GM18907 (cell line): ENCODE measurements at regions not wholly inside any gene's neighbourhood (a gene's known extent, or its start where the extent isn't known, plus 50 kb on each side); places are given as distances from the start of the nearest gene placed in this dataset.
"Not testable (repeated sequence)": the region's sequence is repeated elsewhere in the genome, so short reads cannot be mapped to it uniquely, and the experiment has no call there.

ENCODE experiments used
- ATAC-seq: cut with Tn5 transposase; IDR thresholded peaks from one replicate; pipeline ENCODE4 v1.9.1; 2021; ENCODE audit warnings: mild to moderate bottlenecking, moderate library complexity; ENCODE audit not compliant: unreplicated experiment

DNA sequence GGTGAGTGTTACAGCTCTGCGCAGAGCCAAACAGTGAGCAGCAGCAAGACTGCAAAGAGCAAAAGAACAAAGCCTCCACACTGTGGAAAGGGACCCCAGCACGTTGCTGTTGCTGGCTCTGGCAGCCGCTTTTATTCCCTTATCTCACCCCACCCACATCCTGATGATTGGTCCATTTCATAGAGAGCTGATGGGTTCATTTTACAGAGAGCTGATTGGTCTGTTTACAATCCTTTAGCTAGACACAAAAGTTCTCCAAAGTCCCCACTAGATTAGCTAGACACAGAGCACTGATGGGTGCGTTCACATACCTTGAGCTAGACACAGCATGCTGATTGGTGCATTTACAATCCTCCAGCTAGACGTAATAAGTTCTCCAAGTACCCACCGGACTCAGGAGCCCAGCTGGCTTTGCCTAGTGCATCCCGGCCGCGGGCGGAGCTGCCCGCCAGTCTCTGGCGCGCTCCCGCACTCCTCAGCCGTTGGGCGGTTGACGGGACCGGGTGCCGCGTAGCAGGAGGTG, 291.4 kb upstream of the PRSS16 start:
- ATAC-seq: not testable (repeated sequence)

DNA sequence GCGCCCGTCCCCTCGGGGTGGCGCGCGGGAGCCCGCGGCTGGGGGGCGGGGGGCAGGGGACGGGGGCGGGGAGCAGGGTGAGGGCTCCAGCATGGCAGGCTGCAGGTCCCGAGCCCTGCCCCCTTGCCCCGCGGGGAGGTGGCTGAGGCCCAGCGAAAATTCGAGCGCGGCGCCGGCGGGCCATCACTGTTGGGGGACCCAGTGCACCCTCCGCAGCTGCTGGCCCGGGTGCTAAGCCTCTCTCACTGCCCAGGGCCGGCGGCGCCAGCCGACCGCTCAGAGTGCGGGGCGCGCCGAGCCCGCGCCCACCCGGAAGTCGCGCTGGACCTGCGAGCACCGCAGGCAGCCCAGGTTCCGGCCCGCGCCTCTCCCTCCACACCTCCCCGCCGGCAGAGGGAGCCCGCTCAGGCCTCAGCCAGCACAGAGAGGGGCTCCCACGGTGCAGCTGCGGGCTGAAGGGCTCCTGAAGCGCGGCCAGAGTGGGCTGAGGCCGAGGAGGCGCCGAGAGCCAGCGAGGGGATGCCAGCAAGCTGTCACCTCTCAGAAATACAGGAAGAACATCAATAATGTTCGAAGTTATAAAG, 290.8 kb upstream of the PRSS16 start:
- ATAC-seq: not testable (repeated sequence)

DNA sequence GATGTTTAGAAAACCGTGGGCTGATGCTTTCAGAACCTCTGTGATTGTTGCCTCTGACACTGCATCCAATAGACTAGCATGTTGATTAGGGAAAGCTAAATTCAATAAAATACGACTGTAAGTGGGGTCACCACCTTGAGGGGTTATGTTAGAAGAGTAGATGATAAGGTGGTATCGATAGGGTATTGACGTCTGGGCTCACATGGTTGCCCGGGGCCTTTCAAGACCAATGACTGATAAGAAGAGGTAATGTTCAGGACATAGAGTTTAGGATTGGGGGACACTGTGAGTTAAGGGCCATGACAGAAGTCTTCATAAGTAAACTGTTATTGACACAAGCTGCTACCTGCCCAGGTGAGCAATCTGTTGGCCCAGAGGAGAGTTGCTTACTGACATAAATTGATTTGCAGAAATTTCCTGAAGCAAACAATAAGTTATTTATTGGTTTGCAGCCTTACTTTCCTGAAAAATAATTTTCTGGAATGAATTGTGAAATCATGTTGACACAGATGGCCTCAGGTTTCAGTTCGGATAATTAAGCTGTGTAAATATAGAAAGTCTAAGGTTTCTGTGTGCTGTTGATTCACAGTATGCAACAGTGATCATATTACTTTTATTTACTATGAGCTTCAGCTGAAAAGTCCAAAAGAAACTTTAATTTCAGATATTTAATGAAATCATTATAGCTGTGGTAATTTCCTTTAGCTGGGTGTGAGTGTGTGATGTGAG, 289.9 kb upstream of the PRSS16 start:
- ATAC-seq: not testable (repeated sequence)

DNA sequence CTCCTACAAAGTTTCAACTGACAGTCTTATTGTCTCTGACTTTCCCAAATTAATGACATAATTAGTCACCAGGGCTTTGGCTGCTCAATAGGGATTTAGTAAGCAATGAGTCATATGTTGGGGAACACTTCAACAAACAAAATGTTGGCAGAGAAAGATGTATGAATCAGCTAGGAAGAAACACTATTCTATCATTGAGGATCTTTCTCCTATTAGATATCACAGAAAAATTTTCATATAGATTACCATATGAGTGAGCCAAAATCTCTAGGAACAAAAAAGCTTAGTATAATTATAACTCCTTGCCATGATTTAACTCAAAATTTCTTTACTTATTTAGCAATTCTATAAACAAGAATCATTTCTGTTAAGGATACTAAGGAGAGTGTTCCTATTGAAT, 286.3 kb upstream of the PRSS16 start:
- not testable (repeated sequence) for ATAC-seq

DNA sequence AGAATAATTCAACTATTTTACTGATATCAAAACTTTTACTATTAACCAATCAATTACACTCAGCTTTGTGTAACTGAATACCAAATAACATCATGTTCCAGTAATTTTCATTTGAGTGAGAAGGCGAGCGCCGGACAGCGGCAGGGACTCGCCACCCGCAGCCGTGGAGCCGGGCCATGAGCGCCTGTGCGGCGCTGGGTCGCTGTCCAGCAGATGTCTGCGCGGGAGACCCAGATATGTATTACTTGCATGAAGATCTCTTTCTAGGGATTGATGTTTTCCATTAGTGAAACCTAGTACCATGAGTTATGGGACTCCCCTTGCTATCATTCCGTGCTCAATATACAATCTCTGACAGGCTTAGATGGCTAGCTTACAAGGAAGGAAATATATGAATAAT, 245.1 kb upstream of the PRSS16 start:
- ATAC-seq: no peak

DNA sequence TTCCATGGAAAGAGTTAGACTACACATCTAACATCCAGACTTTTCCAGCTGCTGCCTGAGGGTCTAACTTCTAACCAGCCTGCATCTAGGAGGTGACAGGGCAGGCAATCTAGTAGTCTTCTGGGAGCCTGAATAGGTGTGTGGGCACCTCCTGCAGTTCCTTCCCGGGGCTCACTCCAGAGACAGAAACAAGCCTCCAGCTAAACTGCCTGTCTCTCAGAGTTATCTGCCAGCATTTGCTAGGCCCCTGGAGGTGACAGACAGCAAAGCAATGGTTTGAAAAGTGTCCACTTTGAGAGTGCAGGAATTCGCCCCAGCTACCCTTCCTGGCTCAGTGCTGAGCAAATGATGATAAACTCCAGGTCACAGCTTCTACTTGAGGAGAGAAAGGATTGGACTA, 240.5 kb upstream of the PRSS16 start:
- ATAC-seq: no peak

DNA sequence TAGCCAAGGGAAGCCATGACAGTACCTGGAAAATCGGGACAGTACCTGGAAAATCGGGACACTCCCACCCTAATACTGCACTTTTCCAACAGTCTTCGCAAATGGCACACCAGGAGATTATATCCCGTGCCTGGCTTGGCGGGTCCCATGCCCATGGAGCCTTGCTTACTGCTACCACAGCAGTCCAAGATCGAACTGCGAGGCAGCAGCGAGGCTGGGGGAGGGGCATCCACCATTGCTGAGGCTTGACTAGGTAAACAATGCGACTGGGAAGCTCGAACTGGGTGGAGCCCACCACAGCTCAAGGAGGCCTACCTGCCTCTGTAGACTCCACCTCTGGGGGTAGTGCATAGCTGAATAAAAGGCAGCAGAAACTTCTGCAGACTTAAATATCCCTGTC, 238.9 kb upstream of the PRSS16 start:
- ATAC-seq: not testable (repeated sequence)

DNA sequence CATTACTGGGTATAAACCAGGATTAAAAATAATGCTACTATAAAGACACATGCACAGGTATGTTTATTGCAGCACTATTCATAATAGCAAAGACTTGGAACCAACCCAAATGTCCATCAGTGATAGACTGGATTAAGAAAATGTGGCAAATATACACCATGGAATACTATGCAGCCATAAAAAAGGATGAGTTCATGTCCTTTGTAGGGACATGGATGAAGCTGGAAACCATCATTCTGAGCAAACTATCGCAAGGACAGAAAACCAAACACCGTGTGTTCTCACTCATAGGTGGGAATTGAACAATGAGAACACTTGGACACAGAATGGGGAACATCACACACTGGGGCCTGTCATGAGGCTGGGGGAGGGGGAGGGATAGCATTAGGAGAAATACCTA, 233.4 kb upstream of the PRSS16 start:
- not testable (repeated sequence) for ATAC-seq

DNA sequence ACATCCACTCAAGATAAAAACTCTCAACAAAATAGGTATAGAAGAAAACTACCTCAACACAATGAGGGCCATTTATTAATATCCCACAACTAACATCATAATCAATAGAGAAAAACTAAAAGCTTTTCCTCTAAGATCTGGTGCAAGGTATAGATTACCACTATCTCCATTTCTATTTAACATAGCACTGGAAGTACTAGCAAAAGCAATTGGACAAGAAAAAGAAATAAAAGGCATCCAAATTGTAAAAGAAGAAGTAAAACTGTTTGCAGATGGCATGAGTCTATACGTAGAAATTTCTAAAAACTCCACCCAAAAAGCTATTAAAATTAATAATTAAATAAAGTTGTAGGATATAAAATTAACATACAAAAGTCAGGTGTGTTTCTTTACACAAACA, 230.8 kb upstream of the PRSS16 start:
- ATAC-seq: no peak

DNA sequence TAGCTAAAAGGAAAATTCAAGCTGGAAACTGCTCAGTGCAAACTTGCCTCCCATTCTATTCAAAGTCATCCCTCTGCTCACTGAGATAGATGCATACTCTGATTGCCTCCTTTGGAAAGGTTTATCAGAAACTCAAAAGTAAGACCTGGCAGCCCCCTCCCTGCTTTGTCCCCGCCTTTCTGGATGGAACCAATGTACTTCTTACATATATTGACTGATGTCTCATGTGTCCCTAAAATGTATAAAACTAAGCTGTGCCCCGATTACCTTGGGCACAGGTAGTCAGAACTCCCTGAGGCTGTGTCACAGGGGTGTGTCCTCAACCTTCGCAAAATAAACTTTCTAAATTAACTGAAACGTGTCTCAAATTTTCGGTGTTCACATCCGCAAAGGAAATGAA, 229.1 kb upstream of the PRSS16 start:
- ATAC-seq: not testable (repeated sequence)

DNA sequence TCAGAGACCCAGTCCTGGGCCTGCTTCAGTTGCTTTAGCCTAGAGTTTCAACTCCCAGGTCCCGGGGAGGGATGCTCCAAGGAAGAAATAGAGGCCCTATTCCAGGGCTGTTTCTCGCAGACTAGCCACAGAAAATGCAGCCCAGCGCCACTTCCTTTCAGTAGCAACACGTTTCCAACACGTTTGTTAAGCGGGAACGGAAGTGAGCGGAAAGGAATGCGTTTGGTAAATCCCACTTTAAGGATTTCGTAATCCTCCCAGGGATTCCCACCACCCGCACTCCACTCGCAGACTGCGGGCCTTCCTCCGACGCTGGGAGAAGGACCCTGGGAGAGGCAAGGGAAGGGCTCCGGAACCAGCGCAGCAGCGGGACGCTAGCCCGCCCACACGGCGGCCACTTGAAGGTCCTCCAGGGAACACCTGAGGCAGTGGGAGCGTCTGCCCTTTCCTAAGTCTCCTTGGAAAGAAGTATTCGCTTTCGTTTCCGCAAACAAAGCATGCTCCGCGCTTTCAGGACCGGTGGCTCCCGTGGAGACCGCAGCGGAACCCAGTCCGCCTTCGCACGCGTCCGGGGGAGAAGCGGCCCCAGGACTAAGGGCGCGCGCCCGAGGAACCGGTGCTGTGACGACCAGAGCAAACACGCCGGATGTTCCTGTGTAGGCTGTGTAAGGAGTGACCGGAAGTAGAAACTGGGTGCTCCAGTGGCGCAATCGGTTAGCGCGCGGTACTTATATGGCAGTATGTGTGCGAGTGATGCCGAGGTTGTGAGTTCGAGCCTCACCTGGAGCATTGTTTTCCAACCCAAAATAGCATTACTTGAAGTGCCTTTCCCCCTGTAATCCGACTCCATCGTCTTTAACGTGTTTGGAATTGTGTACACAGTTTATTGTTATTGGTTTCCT, 227.6 kb upstream of the PRSS16 start:
- ATAC-seq: peak; percentile 89

DNA sequence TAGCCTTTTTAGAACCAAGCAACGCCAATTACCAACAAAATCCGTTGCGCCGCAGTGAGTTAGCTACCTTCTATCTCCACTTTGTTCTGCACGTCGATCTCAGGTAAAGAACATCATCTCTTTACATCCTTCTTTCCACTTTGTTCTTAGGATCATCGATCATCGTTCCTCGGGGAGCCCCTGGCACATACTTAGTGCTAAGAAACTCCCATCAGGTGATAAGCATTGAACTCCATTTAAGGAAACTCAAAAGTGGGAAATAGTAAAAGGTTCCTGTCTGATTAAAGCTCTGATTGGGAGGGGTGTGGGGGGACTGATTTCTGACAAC, 227.0 kb upstream of the PRSS16 start:
- no peak for ATAC-seq

DNA sequence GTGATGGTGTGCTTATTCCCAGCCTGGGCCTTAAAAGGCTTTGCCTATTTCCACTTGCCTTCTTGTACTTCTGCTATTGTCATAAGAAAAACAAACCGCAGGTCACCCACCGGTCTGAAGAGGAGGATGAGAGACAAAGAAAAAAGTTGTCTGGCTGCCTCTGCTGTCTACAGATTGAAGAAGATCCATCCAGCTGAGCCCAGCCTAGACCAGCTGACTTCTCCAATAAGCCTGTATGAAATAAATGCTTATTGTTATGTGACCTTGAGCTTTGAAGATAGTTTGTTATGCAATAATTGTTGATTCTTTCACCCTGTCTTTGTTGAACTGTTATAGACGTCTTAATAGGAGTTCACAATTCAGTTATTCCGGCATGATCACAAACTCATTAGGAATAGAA, 223.8 kb upstream of the PRSS16 start:
- ATAC-seq: no peak

DNA sequence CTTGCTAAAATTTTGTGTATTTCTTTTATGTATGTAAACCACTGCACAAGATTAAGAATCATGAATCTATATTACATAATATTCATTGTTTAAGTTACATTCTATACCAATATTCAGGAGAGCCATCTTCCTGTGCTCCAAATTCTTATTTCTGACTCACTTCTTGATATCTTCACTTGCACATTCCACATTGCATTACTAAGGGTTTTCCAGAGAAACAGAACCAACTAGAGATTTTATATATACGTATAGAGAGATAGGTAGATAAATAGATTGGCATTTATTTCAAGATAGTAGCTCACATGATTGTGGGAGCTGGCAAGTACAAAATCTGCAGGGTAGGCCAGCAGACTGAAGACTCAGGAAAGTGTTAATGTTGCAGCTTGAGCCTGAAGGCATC, 222.2 kb upstream of the PRSS16 start:
- no peak for ATAC-seq

DNA sequence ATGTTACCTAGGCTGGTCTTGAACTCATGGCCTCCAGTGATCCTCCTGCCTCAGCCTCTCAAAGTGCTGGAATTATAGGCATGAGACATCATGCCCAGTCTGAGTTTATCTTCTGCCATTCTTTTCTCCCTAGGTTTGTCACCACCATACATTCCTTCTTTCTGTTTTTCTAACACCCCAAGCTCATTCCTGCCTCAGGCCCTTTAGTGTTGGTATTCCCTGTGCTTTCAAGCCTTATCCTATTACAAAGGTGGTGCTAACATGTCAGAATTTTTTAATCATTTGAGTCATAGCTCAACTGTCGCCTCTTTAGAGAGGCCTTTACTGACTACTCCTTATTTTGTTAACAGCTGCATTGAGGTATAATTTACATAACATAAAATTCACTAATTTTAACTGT, 221.1 kb upstream of the PRSS16 start:
- no peak for ATAC-seq

DNA sequence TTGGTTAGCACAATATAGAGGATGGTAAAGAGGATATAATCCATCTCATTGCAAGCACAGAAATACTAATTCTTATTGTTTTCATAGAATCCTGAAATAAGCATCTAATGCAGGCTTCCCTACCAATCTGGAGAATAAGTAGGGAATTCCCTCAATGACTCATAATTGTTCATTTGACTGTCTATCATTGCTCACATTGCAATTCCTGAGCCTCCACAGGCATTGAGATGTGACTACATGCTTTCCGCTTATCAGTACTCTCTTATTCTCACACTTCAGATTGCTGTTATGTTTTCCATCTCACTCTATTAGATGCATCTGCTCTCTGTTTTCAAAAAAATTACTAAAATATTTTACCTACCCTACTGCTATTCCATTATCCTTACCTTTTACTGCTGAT, 216.2 kb upstream of the PRSS16 start:
- no peak for ATAC-seq

DNA sequence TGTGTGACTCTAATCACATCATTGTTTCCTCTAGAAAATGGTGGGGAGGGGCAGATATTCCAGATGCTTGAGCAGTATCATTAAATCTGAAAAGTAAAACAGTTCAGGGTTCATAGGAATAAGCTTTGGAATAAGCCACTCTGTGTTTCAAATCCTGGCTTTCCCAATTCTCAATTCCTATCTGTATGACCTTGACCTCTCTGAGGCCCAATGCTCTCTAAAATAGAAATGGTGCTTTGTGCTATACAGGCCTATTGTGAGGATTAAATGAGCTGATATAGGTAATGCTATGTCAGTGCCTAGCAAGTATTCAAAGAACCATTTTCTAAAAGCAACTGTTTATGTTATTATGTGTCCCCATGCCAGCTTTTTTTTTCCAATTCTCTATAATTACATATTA, 209.0 kb upstream of the PRSS16 start:
- ATAC-seq: no peak

DNA sequence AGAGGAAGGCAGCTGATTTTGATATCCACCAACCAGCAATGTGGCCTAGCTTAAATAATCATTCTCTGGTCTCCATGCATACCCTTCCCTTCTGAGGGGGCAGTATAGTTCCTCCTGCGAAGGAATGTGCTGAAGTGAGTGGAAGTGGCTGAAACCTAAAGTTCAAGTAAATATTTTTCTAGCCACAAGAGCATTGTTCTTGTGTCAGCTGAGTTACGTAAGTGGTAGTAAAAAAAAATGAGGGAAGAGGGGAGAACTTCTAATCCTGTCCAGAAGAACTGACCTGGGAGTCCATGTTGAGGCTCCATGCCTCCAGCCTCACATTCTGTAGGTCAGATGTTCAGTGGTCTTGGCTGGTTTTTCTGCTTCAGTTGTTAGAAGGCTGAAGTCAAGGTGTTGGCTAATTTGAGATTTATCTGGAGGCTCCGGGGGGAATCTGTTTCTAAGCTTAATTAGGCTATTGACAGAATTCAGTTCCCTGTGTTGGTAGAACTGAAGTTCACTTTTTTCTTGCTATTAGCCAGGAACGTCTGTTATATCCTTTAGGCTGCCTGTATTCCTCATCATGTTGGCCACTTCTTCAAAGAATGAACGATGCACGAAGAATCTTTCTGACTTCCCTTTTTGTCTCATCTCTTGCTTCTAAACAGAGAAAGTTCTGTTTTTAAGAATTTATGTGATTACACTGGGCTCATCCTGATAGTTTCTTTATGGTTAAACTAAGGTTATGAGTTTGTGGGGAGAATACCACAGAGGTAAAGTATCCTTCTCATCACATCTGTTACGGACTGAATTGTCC, 207.1 kb upstream of the PRSS16 start:
- ATAC-seq: no peak

DNA sequence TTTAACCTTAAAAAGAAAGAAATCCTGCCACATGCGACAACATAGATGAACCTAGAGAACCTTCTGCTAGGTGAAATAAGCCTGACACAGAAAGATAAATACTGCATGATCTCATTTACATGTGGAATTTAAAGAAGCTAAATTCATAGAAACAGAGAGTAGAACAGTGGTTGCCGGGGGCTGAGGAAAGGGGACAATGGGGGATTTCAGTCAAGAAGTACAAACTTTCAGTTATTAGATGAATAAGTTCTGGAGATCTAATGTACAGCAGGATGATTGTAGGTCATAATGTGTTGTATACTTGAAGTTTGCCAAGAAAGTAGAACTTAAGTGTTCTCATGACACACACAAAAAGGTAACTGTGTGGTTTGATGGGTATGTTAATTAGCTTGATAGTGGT, 204.3 kb upstream of the PRSS16 start:
- ATAC-seq: no peak

DNA sequence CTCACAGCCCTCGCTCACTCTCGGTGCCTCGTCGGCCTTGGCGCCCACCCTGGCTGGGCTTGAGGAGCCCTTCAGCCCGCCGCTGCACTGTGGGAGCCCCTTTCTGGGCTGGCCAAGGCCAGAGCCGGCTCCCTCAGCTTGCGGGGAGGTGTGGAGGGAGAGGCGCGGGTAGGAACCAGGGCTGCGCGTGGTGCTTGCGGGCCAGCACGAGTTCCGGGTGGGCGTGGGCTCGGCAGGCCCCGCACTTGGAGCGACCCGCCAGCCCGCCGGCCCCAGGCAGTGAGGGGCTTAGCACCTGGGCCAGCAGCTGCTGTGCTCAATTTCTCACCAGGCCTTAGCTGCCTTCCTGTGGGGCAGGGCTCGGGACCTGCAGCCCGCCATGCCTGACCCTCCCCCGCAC, 202.4 kb upstream of the PRSS16 start:
- not testable (repeated sequence) for ATAC-seq

DNA sequence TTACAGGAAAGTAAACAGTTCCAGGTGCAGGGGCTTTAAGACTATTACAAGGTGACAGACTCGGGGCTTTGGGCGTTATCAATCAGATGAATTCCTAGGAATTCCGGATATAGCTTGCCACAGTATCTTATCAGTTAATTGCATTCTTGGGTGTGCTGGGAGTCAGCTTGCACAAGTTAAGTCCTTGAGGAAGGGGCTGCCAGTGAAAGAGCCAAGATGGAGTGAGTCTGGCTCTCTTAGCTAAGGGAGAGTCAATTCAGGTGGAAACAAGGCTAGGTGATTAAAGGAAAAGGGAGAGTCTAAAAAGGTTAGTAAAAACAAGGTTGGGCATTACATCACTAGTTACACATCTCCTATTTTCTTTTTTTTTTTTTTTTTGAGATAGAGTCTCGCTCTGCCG, 199.8 kb upstream of the PRSS16 start:
- ATAC-seq: not testable (repeated sequence)
